OCI-LY7 (cell line): ENCODE measurements at regions not wholly inside any gene's neighbourhood (a gene's known extent, or its start where the extent isn't known, plus 50 kb on each side); places are given as distances from the start of the nearest gene placed in this dataset.

ENCODE experiments used
- CTCF ChIP-seq: fragments of 200-600 bp; sonication (generic); conservative IDR thresholded peaks from 2 replicates; pipeline ENCODE4 v1.5.1; 2014; ENCODE audit warnings: mild to moderate bottlenecking, antibody characterized with exemption, low read length, moderate library complexity, mixed read lengths
- EZH2phosphoT487 ChIP-seq: fragments of 200-600 bp; sonication (generic); IDR thresholded peaks from 2 replicates; pipeline ENCODE4 v1.6.1; 2018; ENCODE audit warnings: low read depth, borderline replicate concordance, mild to moderate bottlenecking, mixed run types, antibody characterized with exemption, low read length, moderate library complexity, mixed read lengths

DNA sequence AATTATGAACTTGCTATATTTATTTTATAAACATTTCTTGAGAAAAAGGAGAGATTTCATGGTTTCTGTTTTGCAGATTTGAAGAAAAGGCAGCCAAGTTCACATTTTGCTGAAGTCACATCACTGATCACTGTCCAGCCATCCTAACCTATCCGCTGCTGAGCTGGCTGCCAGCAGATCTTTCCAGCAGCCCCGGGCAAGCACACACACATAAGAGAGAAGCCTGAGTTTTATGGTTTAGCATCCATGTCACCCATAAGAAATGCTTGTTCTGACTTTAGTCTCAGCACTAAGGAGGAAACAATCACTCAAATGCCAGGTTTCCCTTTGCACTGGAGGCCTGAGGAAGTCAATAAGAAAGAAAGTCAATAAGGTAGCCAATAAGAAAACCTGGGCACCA is 287.1 kb downstream of the SMOC2 start:
- TF ChIP-seq CTCF (no peak), EZH2phosphoT487 (no peak)
